ENCODE measurements at regions not wholly inside any gene's neighbourhood (a gene's known extent, or its start where the extent isn't known, plus 50 kb on each side); places are given as distances from the start of the nearest gene placed in this dataset.

- TF ChIP-seq POLR2A (IDR thresholded peaks at IDR 0.05), result no peak
- TF ChIP-seq, protein P1, sequence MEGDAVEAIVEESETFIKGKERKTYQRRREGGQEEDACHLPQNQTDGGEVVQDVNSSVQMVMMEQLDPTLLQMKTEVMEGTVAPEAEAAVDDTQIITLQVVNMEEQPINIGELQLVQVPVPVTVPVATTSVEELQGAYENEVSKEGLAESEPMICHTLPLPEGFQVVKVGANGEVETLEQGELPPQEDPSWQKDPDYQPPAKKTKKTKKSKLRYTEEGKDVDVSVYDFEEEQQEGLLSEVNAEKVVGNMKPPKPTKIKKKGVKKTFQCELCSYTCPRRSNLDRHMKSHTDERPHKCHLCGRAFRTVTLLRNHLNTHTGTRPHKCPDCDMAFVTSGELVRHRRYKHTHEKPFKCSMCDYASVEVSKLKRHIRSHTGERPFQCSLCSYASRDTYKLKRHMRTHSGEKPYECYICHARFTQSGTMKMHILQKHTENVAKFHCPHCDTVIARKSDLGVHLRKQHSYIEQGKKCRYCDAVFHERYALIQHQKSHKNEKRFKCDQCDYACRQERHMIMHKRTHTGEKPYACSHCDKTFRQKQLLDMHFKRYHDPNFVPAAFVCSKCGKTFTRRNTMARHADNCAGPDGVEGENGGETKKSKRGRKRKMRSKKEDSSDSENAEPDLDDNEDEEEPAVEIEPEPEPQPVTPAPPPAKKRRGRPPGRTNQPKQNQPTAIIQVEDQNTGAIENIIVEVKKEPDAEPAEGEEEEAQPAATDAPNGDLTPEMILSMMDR (IDR thresholded peaks at IDR 0.05), result no peak
Measured at GRCh38 chr4:13243152-13243551, 241.0 kb downstream of the RAB28 start.
